Tibial nerve (tissue), 3 donors: ENCODE measurements at regions not wholly inside any gene's neighbourhood (a gene's known extent, or its start where the extent isn't known, plus 50 kb on each side); places are given as distances from the start of the nearest gene placed in this dataset.

Experiments
- POLR2A ChIP-seq, 2 donors: fragments of 450-650 bp; IDR thresholded peaks; one replicate each; pipeline ENCODE4 v1.6.1; 2017; ENCODE audit warnings: antibody characterized with exemption in 2 of 2, mild to moderate bottlenecking in 2 of 2, moderate library complexity in 2 of 2
- TF ChIP-seq, protein P1 (sequence below), 5 experiments: fragments of 200-600 bp in 3 of 5; fragments of 450-650 bp in 2 of 5; sonication (generic) in 3 of 5; IDR thresholded peaks; one replicate each; pipeline ENCODE4 v1.5.1; 2016 to 2019; ENCODE audit warnings: antibody characterized with exemption in 5 of 5, mild to moderate bottlenecking in 3 of 5, moderate library complexity in 2 of 5

DNA sequence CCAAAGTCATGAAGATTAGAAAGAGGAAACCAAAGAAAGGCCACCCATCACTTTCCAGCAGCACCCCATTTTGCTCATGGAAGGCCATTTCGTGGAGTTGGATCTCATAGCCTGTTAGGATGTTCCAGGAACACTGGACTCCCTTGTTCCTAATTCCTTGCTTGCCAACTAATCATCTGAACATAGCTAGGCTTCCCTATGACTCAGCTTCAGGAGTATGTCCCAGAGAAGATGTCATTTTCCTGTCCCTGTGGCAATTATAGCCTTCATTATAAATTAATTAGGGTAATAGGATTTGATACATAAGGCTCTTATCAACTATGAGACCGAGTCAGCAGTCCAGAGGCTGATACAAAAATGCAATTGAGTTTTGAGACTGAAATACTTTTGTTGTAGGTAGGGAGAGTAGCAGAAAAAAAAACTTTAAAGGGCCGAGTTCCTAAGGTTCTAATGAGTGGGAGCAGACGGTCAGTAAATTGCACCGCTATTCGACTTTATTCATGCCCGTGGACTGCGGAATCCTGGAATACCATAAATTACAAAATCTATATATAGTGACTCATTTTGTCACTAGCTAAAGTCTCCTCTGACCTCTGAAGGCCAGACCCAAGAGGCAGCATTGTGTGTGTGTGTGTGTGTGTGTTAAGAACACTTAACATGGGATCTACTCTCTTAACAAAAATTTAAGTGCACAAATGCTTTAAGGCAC is 311.8 kb downstream of the FBXO15 start:
- TF ChIP-seq, protein P1, sequence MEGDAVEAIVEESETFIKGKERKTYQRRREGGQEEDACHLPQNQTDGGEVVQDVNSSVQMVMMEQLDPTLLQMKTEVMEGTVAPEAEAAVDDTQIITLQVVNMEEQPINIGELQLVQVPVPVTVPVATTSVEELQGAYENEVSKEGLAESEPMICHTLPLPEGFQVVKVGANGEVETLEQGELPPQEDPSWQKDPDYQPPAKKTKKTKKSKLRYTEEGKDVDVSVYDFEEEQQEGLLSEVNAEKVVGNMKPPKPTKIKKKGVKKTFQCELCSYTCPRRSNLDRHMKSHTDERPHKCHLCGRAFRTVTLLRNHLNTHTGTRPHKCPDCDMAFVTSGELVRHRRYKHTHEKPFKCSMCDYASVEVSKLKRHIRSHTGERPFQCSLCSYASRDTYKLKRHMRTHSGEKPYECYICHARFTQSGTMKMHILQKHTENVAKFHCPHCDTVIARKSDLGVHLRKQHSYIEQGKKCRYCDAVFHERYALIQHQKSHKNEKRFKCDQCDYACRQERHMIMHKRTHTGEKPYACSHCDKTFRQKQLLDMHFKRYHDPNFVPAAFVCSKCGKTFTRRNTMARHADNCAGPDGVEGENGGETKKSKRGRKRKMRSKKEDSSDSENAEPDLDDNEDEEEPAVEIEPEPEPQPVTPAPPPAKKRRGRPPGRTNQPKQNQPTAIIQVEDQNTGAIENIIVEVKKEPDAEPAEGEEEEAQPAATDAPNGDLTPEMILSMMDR (IDR thresholded peaks at IDR 0.05): no peak
- TF ChIP-seq POLR2A (IDR thresholded peaks at IDR 0.05): no peak
